ENCODE measurements at regions not wholly inside any gene's neighbourhood (a gene's known extent, or its start where the extent isn't known, plus 50 kb on each side); places are given as distances from the start of the nearest gene placed in this dataset.
A peak's percentile ranks its signal among the peaks of the same experiment; 100 is the strongest.

GRCh38 chr5:56589481-56589860, 225.9 kb upstream of the MAP3K1 start:
- Histone ChIP-seq H3K27me3 (no peaks in the 10 kb centered on the region), H3K9me3 (no peaks in the 10 kb centered on the region), H3K4me1 (no peaks in the 10 kb centered on the region), H3K36me3 (no peaks in the 10 kb centered on the region), H3K27ac (no peak overlapping the region), H3K4me3 (no peak overlapping the region)
- TF ChIP-seq POLR2A (IDR thresholded peaks at IDR 0.05): no peak
- TF ChIP-seq CTCF (IDR thresholded peaks at IDR 0.05): no peak
- DNase-seq (no peak), ATAC-seq (no peak)
- 57% methylated on average over 1 of the region's 6 CpGs for WGBS (ENCODE audit: insufficient coverage, low coverage, low lambda C conversion rate, missing lambda C conversion rate)
- intact Hi-C loops (cut with DNase I): no loop called here

DNA sequence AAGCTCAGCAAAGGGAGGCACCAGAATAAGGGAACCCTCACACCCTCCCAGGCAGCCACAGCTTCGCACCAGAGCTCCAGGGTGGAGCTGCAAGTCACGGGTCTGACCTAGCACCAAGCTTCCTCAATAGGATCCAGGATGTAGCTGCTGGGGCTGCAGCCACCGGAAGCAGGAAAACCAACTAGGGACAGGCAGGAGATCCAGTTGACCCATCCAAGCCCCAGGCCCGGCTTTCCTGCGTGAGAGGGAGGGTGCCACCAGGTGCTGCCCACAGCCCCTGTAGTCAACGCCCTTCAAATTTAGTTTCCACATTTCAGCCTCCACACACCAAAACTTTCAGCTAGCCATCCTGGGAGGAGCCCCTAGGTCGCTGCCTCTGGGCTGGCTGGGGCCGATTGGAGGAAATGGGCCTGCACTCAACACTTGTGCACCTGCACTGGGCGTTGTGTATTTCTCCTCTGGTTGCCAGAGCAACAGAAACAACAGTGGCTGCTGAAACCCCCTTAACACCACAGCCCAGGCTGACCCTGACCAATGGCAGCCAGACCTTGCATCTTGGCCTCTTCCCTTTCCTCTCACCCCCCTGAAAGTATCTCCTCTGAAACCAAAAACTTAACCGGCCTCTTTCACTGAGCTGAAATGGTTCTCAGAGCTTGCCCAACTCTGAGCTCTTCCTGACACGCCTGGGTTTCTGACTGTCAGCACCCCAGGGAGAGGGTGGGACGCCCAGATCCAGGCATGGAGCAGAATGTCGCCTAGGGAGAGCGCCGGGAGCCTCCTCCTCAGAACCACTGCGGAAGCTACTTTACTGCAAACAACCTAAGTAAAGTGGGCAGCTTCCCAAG, 226.5 kb upstream of the MAP3K1 start:
- WGBS (ENCODE audit: insufficient coverage, low coverage, low lambda C conversion rate, missing lambda C conversion rate): 56% methylated on average over 3 of the region's 16 CpGs
- no peak overlapping the region for H3K27ac ChIP-seq
- DNase-seq (peak in 2 of 3 donors; percentile 26 to 54), ATAC-seq (peak; percentile 26 to 55 (median 52))
- no peaks in the 10 kb centered on the region for H3K4me1 ChIP-seq
- H3K36me3 ChIP-seq: no peaks in the 10 kb centered on the region
- no peak for TF ChIP-seq POLR2A (IDR thresholded peaks at IDR 0.05)
- no peak for TF ChIP-seq CTCF (IDR thresholded peaks at IDR 0.05)
- intact Hi-C loops (cut with DNase I): no loop called here
- no peaks in the 10 kb centered on the region for H3K9me3 ChIP-seq
- no peak overlapping the region for H3K4me3 ChIP-seq
- H3K27me3 ChIP-seq: no peaks in the 10 kb centered on the region

DNA sequence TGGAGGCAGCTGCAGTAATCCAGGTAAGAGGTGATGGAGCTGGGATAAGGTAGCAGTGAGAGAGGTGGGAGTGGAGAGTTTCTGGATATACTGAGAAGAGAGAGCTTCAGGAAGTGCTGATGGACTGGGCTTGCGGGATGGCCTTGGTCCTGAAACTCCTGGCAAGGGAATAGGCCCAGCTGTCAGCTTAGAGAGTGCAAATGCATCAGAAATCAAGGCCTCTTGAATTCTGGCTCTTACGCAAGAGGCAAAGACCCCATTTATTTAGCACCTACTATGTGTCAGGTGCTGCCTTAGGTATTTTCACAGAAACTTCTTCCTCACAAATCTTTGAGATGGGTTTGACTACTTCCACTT, 227.2 kb upstream of the MAP3K1 start:
- Histone ChIP-seq H3K27me3 (no peaks in the 10 kb centered on the region), H3K9me3 (no peaks in the 10 kb centered on the region), H3K36me3 (no peaks in the 10 kb centered on the region), H3K4me1 (no peaks in the 10 kb centered on the region), H3K27ac (no peak overlapping the region), H3K4me3 (no peak overlapping the region)
- ATAC-seq (no peak), DNase-seq (no peak)
- TF ChIP-seq CTCF (IDR thresholded peaks at IDR 0.05) (no peak), POLR2A (IDR thresholded peaks at IDR 0.05) (no peak)
- intact Hi-C loops (cut with DNase I): no loop called here
- WGBS (ENCODE audit: insufficient coverage, low coverage, low lambda C conversion rate, missing lambda C conversion rate): 88% methylated on average over 1 of the region's 2 CpGs

DNA sequence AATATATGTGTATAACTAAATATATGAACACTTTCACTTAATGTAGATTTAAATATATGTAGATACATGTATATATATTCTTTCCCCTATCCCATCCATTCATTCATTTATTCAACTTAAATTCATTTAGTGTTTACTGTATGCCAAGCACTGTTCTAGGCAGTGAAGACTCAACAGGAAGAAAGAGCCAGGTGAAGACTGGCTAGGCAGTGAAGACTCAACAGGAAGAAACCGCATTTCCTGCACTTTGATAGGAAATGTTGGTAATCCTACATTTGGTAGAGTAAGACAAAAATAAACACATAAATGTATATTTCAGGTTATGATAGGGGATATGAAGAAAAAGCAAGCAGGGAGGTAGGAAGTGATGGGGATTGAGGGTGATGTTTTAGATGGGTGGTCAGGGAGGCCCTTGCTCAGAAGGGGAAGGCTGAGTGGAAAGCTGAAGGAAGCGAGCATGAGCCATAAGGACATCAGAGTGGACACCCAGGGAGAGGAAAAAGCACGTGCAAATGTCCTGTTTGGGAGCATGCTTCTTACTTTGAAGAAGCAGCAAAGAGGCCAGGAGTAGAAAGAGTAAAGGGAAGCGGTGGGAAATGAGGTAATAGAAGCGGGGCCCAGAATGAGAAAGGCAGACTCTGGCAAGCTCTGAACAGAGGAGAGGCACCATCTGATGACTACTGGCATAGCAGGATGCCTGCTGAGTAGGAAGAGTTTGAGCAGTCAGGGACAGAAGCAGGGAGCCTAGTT, 227.8 kb upstream of the MAP3K1 start:
- Histone ChIP-seq H3K4me1 (no peaks in the 10 kb centered on the region), H3K4me3 (no peak overlapping the region), H3K27me3 (no peaks in the 10 kb centered on the region), H3K36me3 (no peaks in the 10 kb centered on the region), H3K9me3 (no peaks in the 10 kb centered on the region), H3K27ac (no peak overlapping the region)
- 78% methylated on average over 5 of the region's 5 CpGs for WGBS (ENCODE audit: insufficient coverage, low coverage, low lambda C conversion rate, missing lambda C conversion rate)
- TF ChIP-seq POLR2A (IDR thresholded peaks at IDR 0.05) (no peak), CTCF (IDR thresholded peaks at IDR 0.05) (no peak)
- ATAC-seq (no peak), DNase-seq (no peak)
- intact Hi-C loops (cut with DNase I): no loop called here

Measured in right lobe of liver (tissue), 6 donors.